HTR-8/SVneo (cell line): ENCODE measurements at regions not wholly inside any gene's neighbourhood (a gene's known extent, or its start where the extent isn't known, plus 50 kb on each side); places are given as distances from the start of the nearest gene placed in this dataset.
A peak's percentile ranks its signal among the peaks of the same experiment; 100 is the strongest.
"Not testable (repeated sequence)": the region's sequence is repeated elsewhere in the genome, so short reads cannot be mapped to it uniquely, and the experiment has no call there.

ENCODE experiments used
- DNase-seq: peaks from one replicate; pipeline ENCODE4 v3.0.0; 2011; ENCODE audit warnings: low spot score, mixed read lengths; ENCODE audit not compliant: insufficient read length
- FAIRE-seq: peaks from 2 replicates; lab custom pipeline; 2011; peaks lifted over from hg19 to GRCh38; lab: Jason Lieb, UNC

- FAIRE-seq (no peak), DNase-seq (no peak)
Observed at GRCh38 chr18:34942276-34942675, 98.9 kb upstream of the MAPRE2 start.

DNA sequence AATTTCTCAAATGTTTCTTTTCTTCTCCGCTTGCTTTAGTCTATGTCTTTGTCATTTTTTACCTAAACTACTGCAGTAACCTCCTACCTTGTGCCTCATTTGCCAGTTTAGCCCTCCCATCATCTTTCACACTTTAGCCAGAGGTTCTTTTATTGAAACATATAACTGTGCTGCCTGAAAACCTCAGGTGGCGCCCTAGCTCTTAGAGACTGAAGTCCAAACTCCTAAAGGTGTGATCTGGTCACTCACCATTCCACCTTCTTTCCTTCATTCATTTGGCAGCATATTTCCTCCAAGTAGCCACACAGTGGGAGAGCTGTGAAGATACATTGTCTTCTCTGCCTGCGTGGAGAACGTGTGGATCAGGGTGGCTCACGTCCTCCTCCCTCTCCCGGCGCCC lies 98.2 kb upstream of the MAPRE2 start:
- FAIRE-seq (no peak), DNase-seq (no peak)

GRCh38 chr18:34943587-34943986 lies 97.6 kb upstream of the MAPRE2 start:
- FAIRE-seq: no peak
- no peak for DNase-seq

- FAIRE-seq (no peak), DNase-seq (peak; percentile 1)
Observed at GRCh38 chr18:34947711-34948125, 93.5 kb upstream of the MAPRE2 start.

DNA sequence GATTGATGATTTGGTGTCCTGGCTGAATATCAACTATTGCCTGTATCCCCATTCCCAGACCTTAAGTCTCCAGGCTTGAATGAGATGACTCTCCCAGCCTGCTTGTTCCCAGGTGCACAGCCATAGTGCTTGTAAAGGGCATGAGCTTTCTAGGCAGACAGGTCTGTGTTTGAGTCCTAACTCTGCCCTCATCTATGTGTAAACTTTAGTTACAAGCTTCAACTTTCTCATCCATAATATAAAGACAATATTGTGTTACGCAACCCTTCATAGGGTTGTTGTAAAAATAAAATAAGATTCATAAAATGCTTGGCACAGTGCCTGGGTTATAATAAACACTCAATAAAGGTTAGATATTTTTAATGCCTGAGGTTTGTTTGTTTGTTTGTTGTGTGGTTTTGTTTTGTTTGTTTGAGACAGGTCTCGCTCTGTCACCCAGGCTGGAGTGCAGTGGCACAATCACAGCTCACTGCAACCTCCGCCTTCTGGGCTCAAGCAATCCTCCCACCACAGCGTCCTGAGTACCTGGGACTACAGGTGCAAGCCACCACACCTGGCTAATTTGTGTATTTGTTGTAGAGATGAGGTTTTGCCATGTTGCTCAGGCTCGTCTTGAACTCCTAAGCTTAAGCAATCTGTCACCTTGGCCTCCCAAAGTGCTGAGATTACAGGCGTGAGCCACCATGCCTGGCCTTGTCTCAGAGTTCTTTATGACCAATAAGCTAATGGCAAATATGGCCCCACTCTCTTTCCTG lies 89.4 kb upstream of the MAPRE2 start:
- FAIRE-seq: no peak

DNA sequence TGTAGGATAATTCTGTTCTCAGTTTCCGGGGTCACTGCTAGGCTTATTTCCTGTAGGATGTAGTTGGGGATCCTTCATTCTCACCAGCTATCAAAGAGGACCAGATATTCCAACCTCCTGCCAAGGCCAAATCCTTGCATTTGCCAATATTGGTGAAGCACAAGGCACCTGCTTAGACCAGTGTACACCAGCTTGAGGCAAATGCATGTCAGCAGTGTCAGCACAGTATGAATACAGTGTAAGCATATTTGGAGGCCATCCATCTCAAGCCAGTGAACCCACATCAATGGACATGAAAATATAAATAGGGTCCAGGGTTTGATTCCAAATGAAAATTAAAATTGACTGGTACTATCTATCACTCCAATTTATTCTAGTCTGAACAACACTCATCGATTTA lies 88.0 kb upstream of the MAPRE2 start:
- FAIRE-seq (no peak), DNase-seq (no peak)

More for the DNA sequence above, 89.4 kb upstream of the MAPRE2 start:
- no peak for DNase-seq

- not testable (repeated sequence) for DNase-seq, FAIRE-seq
Observed at GRCh38 chr18:34955494-34955893, 85.7 kb upstream of the MAPRE2 start.

DNA sequence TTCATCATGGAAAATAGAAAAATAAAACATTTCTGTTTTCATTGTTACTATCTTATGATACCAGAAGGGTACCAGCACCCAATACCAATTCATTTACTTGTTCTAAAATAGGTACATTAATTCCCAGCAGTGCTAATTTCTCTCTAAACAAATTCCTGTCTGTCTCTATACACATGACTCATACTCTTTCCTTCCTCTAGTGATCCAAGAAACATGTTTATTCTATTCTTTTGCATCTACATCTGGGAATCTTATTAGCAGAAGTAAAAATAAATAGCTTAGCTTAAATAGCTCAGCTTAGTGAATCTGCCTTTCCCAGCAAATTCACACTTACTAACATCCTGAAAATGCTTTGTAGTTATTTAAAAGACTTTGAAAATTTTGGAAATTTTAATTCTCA lies 84.5 kb upstream of the MAPRE2 start:
- DNase-seq (no peak), FAIRE-seq (no peak)

GRCh38 chr18:34957119-34957863 lies 83.9 kb upstream of the MAPRE2 start:
- no peak for DNase-seq
- no peak for FAIRE-seq

DNA sequence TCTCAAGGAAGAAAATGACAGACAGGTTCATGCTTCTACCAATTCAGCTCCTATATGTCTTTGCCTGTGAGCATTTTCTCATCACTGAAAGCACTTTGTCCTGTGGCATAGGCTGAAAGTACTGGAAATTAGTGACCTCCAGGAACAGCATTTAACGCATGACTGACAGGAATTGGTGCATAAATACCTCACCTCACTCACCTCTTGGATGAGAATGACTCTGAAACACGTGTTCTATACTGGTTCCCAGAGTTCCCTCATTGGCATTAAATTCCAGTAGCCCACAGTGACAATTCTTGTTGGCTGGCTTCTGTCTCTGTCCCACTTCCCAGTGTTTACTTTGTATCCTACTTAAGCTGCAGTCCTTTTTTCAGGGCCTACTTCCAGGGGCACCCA lies 83.4 kb upstream of the MAPRE2 start:
- DNase-seq (no peak), FAIRE-seq (no peak)

DNA sequence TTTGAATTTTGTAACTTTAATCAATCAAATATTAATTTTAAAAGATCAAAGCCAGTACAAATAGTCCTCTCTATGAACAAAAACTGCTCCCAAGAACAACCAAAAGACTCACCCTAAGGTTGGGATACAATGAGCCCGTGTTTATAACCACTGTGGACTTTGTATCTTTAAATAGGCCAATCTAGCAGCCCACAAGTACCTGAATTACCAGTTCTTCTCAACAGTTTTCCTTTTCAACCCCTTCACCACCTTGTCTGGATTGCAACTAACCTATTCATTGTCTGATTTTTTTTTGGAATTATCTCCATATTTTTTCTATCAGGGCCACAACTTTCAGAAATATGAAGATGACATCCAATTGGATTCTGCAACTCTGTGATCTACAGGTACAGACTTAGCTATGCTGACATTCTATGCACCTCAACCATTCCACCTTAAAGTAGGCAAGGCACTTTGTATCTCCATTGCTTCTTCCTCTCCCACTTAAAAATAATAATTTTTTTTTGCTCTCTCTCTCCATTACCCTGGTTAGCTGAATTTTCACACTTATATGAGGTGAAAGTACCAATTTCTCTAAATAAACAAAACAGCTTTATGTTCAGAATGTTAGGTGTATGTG lies 81.9 kb upstream of the MAPRE2 start:
- no peak for FAIRE-seq
- DNase-seq: no peak

GRCh38 chr18:34959989-34960388 lies 81.2 kb upstream of the MAPRE2 start:
- DNase-seq (no peak), FAIRE-seq (no peak)

- FAIRE-seq: no peak
Observed at GRCh38 chr18:34965108-34965507, 76.1 kb upstream of the MAPRE2 start.

DNA sequence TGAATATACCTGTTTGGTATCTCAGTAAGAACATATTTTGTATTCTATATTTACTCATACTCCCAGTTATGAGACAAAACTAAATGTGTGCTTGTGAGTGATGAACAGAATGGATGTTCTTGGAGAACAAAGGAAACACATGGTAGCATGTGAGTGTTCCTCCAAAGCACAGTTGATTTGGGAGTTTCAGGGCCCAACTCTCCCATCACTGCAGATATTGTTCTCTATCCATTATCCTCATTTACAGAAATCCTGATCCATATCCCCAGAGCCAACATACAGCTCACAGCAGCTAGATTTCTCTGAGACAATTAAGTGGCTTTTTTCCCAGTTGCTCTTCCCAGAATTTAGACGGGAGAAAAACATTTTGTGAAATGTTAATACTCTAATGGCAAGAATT lies 75.6 kb upstream of the MAPRE2 start:
- no peak for FAIRE-seq
- DNase-seq: no peak

More at GRCh38 chr18:34965108-34965507, 76.1 kb upstream of the MAPRE2 start:
- DNase-seq: no peak

GRCh38 chr18:34970106-34970505 lies 71.1 kb upstream of the MAPRE2 start:
- DNase-seq (no peak), FAIRE-seq (no peak)

DNA sequence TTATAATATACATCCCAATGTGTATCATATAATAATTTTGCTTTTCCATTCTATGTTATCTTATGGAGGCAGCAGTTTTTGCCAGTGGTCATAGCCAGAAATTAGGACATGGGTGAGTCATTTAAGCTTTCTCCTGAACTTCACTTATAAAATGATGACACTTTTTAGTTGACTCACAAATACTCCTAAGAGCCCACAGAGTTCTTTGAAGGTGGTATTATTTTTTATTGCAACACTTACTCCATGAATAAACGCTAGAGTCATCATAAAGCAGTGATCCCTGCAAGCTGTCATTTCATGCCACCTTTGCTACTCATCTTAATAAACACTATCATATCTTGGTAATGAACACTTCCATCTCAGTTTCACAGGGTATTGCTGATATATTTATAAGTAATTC lies 69.9 kb upstream of the MAPRE2 start:
- FAIRE-seq: no peak
- DNase-seq: no peak

DNA sequence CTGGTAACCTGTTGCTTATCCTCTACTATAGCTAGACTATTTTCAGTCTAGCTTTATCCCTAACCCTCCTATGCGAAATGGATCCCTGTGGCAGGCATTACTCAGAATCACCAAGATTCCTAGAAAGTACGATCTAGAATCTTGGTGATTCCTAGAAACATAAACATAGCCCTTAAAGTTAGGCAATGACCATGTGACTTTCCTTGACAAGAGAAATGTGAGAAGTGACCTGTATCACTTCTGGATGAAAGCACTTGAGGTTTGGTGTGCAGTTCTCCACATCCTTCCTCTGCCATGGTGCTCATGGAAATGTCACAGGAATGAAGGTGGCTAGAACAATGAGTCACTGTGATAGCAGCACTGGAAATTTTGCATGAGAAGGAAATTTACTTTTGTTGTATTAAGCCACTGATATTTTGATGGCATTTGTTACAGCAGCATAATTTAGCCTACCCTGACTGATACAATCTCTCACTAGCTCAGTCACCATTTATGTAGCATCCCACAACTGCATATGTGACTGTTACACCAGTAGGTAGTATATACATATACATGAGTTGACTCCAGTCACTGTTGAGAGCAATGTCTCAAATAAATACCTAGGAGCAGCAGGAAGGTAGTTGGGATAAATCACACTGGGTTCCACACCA lies 68.3 kb upstream of the MAPRE2 start:
- DNase-seq (no peak), FAIRE-seq (no peak)

GRCh38 chr18:34976123-34976522 lies 65.1 kb upstream of the MAPRE2 start:
- DNase-seq (no peak), FAIRE-seq (no peak)

- DNase-seq (no peak), FAIRE-seq (no peak)
Observed at GRCh38 chr18:34976534-34976898, 64.7 kb upstream of the MAPRE2 start.

- DNase-seq (no peak), FAIRE-seq (no peak)
Observed at GRCh38 chr18:34976899-34977837, 64.0 kb upstream of the MAPRE2 start.
